ENCODE measurements at regions not wholly inside any gene's neighbourhood (a gene's known extent, or its start where the extent isn't known, plus 50 kb on each side); places are given as distances from the start of the nearest gene placed in this dataset.
"Not testable (repeated sequence)": the region's sequence is repeated elsewhere in the genome, so short reads cannot be mapped to it uniquely, and the experiment has no call there.

- no peak for DNase-seq (ENCODE audit: low spot score)
These were observed 1570.0 kb upstream of the DEFB115 start for GRCh38 chr20:29687438-29687837.

GRCh38 chr20:29689411-29690225 is 1567.8 kb upstream of the DEFB115 start:
- no peak for DNase-seq (ENCODE audit: low spot score)

- no peak for DNase-seq (ENCODE audit: low spot score)
These were observed 1567.2 kb upstream of the DEFB115 start for GRCh38 chr20:29690274-29690673.

GRCh38 chr20:29740601-29740950 is 1516.9 kb upstream of the DEFB115 start:
- no peak for DNase-seq (ENCODE audit: low spot score)

- no peak for DNase-seq (ENCODE audit: low spot score)
These were observed 1516.4 kb upstream of the DEFB115 start for GRCh38 chr20:29740951-29741593.

GRCh38 chr20:29741594-29741893 is 1515.9 kb upstream of the DEFB115 start:
- no peak for DNase-seq (ENCODE audit: low spot score)

- DNase-seq (ENCODE audit: low spot score) = no peak
These were observed 1515.4 kb upstream of the DEFB115 start for GRCh38 chr20:29741894-29742698.

GRCh38 chr20:29742699-29743100 is 1514.8 kb upstream of the DEFB115 start:
- no peak for DNase-seq (ENCODE audit: low spot score)

- no peak for DNase-seq (ENCODE audit: low spot score)
These were observed 1514.1 kb upstream of the DEFB115 start for GRCh38 chr20:29743101-29743931.

- DNase-seq (ENCODE audit: low spot score) = no peak
These were observed 1513.4 kb upstream of the DEFB115 start for GRCh38 chr20:29744071-29744470.

GRCh38 chr20:29745534-29746245 is 1511.8 kb upstream of the DEFB115 start:
- DNase-seq (ENCODE audit: low spot score) = not testable (repeated sequence)

- no peak for DNase-seq (ENCODE audit: low spot score)
These were observed 1507.1 kb upstream of the DEFB115 start for GRCh38 chr20:29750268-29750899.

GRCh38 chr20:29752644-29753425 is 1504.6 kb upstream of the DEFB115 start:
- DNase-seq (ENCODE audit: low spot score) = not testable (repeated sequence)

GRCh38 chr20:29753426-29753746 is 1504.1 kb upstream of the DEFB115 start:
- not testable (repeated sequence) for DNase-seq (ENCODE audit: low spot score)

GRCh38 chr20:29753879-29754278 is 1503.6 kb upstream of the DEFB115 start:
- not testable (repeated sequence) for DNase-seq (ENCODE audit: low spot score)

- not testable (repeated sequence) for DNase-seq (ENCODE audit: low spot score)
These were observed 1501.5 kb upstream of the DEFB115 start for GRCh38 chr20:29755854-29756498.

GRCh38 chr20:29756664-29757063 is 1500.8 kb upstream of the DEFB115 start:
- no peak for DNase-seq (ENCODE audit: low spot score)

- DNase-seq (ENCODE audit: low spot score) = not testable (repeated sequence)
These were observed 1495.7 kb upstream of the DEFB115 start for GRCh38 chr20:29761621-29762385.

GRCh38 chr20:29762620-29763019 is 1494.8 kb upstream of the DEFB115 start:
- no peak for DNase-seq (ENCODE audit: low spot score)

Measured in RKO (cell line).